MM.1S (cell line): ENCODE measurements at regions not wholly inside any gene's neighbourhood (a gene's known extent, or its start where the extent isn't known, plus 50 kb on each side); places are given as distances from the start of the nearest gene placed in this dataset.

Source experiments
- EZH2phosphoT487 ChIP-seq: fragments of 300-600 bp; sonication (generic); IDR thresholded peaks from 2 replicates; pipeline ENCODE4 v1.6.1; 2018; ENCODE audit warnings: antibody characterized with exemption, low read length
- TF ChIP-seq, protein P1 (sequence below): fragments of 300-600 bp; sonication (generic); IDR thresholded peaks from 2 replicates; pipeline ENCODE4 v1.5.1; 2016; ENCODE audit warnings: antibody characterized with exemption, low read length, mixed read lengths

DNA sequence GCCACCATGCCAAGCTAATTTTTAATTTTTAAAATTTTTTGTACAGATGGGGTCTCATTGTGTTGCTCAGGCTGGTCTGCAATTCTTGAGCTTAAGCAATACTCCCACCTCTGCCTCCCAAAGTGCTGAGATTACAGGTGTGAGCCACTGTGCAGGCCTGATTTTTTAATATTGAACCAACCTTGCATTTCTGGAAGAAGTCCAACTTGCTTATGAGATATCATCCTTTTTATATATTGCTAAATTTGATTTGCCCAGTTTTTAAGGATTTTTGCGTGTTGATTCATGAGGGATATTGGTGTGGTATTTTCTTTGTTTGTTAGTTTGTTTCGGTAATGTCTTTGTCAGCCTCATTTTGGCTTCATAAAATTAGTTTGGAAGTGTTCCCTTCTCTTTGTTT, 196.4 kb downstream of the SEC14L1 start:
- TF ChIP-seq, protein P1, sequence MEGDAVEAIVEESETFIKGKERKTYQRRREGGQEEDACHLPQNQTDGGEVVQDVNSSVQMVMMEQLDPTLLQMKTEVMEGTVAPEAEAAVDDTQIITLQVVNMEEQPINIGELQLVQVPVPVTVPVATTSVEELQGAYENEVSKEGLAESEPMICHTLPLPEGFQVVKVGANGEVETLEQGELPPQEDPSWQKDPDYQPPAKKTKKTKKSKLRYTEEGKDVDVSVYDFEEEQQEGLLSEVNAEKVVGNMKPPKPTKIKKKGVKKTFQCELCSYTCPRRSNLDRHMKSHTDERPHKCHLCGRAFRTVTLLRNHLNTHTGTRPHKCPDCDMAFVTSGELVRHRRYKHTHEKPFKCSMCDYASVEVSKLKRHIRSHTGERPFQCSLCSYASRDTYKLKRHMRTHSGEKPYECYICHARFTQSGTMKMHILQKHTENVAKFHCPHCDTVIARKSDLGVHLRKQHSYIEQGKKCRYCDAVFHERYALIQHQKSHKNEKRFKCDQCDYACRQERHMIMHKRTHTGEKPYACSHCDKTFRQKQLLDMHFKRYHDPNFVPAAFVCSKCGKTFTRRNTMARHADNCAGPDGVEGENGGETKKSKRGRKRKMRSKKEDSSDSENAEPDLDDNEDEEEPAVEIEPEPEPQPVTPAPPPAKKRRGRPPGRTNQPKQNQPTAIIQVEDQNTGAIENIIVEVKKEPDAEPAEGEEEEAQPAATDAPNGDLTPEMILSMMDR: no peak
- TF ChIP-seq EZH2phosphoT487: no peak
